ENCODE measurements at regions not wholly inside any gene's neighbourhood (a gene's known extent, or its start where the extent isn't known, plus 50 kb on each side); places are given as distances from the start of the nearest gene placed in this dataset.

DNA sequence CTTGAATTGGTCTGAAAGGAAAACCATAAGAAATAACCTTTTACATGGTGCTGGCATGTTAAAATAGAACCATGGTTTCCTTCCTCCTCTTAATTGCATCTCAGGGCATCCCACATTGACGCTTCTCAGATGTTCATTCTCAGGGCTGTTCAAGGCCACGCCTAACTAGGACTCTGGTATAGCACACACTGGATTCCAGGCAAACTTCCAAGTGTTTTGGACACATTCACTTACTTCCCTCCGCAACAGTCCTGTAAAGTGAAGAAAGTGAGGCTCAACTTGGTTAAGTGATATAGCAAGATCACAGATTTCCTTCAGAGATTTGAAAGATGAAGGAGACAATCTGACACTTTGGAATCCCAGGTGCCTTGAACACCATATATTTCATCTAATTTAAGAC lies 244.8 kb downstream of the DUSP10 start:
- TF ChIP-seq EP300 (IDR thresholded peaks at IDR 0.05) (no peak), POLR2AphosphoS5 (IDR thresholded peaks at IDR 0.05) (no peak), CTCF (IDR thresholded peaks at IDR 0.05) (no peak), POLR2A (IDR thresholded peaks at IDR 0.05) (no peak)
- no peak overlapping the region for H3K27ac ChIP-seq
- DNase-seq (no peak), ATAC-seq (ENCODE audit: low FRiP score in 2 of 2) (no peak)
- no peak overlapping the region for H3K4me3 ChIP-seq
- no peaks in the 10 kb centered on the region for H3K36me3 ChIP-seq
- no peaks in the 10 kb centered on the region for H3K27me3 ChIP-seq
- no peaks in the 10 kb centered on the region for H3K4me1 ChIP-seq
- WGBS, 2 donors, result 60 to 83% methylated on average over 3 of the region's 3 CpGs
- H3K9me3 ChIP-seq, result no peaks in the 10 kb centered on the region

- no peak overlapping the region for H3K4me3 ChIP-seq
- H3K27me3 ChIP-seq, result no peaks in the 10 kb centered on the region
- H3K27ac ChIP-seq, result no peak overlapping the region
- 72 to 88% methylated on average over 4 of the region's 4 CpGs for WGBS, 2 donors
- no peaks in the 10 kb centered on the region for H3K4me1 ChIP-seq
- no peak for ATAC-seq (ENCODE audit: low FRiP score in 2 of 2)
- no peak for TF ChIP-seq CTCF (IDR thresholded peaks at IDR 0.05)
- TF ChIP-seq POLR2A (IDR thresholded peaks at IDR 0.05), result no peak
- no peak for TF ChIP-seq EP300 (IDR thresholded peaks at IDR 0.05)
- TF ChIP-seq POLR2AphosphoS5 (IDR thresholded peaks at IDR 0.05), result no peak
- no peaks in the 10 kb centered on the region for H3K36me3 ChIP-seq
- no peak for DNase-seq
- H3K9me3 ChIP-seq, result peaks cover 0 to 3% (median 2%) of the 10 kb centered on the region in 4 donors
Measured at GRCh38 chr1:221503268-221503667, 238.6 kb downstream of the DUSP10 start.

DNA sequence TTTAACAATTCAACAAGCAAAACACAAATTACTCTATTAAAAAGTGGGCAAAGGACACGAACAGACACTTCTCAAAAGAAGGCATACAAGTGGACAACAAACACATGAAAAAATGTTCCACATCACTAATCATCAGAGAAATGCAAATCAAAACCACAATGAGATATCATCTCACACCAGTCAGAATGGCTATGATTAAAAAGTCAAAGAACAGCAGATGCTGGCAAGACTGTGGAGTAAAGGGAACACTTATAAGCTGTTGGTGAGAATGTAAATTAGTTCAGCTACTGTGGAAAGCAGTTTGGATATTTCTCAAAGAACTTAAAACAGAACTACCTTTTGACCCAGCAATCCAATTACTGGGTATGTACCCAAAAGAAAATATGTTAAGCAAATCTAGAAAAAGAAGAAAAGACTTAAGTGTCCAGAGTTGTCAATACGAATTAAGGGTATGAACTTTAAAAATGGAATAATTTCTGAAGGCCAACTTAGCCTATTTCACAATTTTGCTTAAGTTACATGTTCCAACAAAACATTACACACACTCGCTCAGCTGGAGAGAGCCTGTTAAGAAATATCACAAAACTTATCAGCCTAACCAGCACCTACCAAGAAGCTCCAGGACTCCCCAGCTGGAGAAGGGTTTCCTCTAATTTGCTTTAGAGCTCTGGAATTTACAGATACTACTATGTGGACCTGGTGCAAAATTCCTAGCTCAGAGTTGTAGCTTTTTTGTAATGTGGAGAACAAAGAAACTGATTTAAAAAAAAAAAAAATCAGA lies 232.1 kb downstream of the DUSP10 start:
- TF ChIP-seq POLR2A (IDR thresholded peaks at IDR 0.05), result no peak
- TF ChIP-seq POLR2AphosphoS5 (IDR thresholded peaks at IDR 0.05), result no peak
- TF ChIP-seq CTCF (IDR thresholded peaks at IDR 0.05), result no peak
- no peak for TF ChIP-seq EP300 (IDR thresholded peaks at IDR 0.05)
- no peak for ATAC-seq (ENCODE audit: low FRiP score in 2 of 2)
- H3K9me3 ChIP-seq, result peaks cover 0 to 3% (median 2%) of the 10 kb centered on the region in 4 donors
- H3K27ac ChIP-seq, result no peak overlapping the region
- no peaks in the 10 kb centered on the region for H3K27me3 ChIP-seq
- no peaks in the 10 kb centered on the region for H3K4me1 ChIP-seq
- no peak overlapping the region for H3K4me3 ChIP-seq
- no peak for DNase-seq
- H3K36me3 ChIP-seq, result no peaks in the 10 kb centered on the region
- 62 to 65% methylated on average over 3 of the region's 3 CpGs for WGBS, 2 donors

GRCh38 chr1:221510793-221511503 lies 230.9 kb downstream of the DUSP10 start:
- Histone ChIP-seq H3K36me3 (no peaks in the 10 kb centered on the region), H3K9me3 (peaks cover 0 to 3% (median 2%) of the 10 kb centered on the region in 4 donors), H3K27ac (no peak overlapping the region), H3K4me3 (no peak overlapping the region), H3K4me1 (no peaks in the 10 kb centered on the region), H3K27me3 (no peaks in the 10 kb centered on the region)
- TF ChIP-seq EP300 (IDR thresholded peaks at IDR 0.05), result no peak
- 75 to 81% methylated on average over 3 of the region's 3 CpGs for WGBS, 2 donors
- ATAC-seq (ENCODE audit: low FRiP score in 2 of 2), result no peak
- DNase-seq, result no peak

- no peak overlapping the region for H3K27ac ChIP-seq
- no peaks in the 10 kb centered on the region for H3K36me3 ChIP-seq
- DNase-seq (no peak), ATAC-seq (ENCODE audit: low FRiP score in 2 of 2) (no peak)
- H3K27me3 ChIP-seq, result no peaks in the 10 kb centered on the region
- H3K4me3 ChIP-seq, result no peak overlapping the region
- no peaks in the 10 kb centered on the region for H3K4me1 ChIP-seq
- TF ChIP-seq CTCF (IDR thresholded peaks at IDR 0.05) (no peak), POLR2A (IDR thresholded peaks at IDR 0.05) (no peak), POLR2AphosphoS5 (IDR thresholded peaks at IDR 0.05) (no peak), EP300 (IDR thresholded peaks at IDR 0.05) (no peak)
- H3K9me3 ChIP-seq, result no peaks in the 10 kb centered on the region
- 56 to 68% methylated on average over 3 of the region's 3 CpGs for WGBS, 2 donors
Measured at GRCh38 chr1:221511797-221512196, 230.1 kb downstream of the DUSP10 start.

All from upper lobe of left lung (tissue), 6 donors.